ENCODE measurements at regions not wholly inside any gene's neighbourhood (a gene's known extent, or its start where the extent isn't known, plus 50 kb on each side); places are given as distances from the start of the nearest gene placed in this dataset.

DNA sequence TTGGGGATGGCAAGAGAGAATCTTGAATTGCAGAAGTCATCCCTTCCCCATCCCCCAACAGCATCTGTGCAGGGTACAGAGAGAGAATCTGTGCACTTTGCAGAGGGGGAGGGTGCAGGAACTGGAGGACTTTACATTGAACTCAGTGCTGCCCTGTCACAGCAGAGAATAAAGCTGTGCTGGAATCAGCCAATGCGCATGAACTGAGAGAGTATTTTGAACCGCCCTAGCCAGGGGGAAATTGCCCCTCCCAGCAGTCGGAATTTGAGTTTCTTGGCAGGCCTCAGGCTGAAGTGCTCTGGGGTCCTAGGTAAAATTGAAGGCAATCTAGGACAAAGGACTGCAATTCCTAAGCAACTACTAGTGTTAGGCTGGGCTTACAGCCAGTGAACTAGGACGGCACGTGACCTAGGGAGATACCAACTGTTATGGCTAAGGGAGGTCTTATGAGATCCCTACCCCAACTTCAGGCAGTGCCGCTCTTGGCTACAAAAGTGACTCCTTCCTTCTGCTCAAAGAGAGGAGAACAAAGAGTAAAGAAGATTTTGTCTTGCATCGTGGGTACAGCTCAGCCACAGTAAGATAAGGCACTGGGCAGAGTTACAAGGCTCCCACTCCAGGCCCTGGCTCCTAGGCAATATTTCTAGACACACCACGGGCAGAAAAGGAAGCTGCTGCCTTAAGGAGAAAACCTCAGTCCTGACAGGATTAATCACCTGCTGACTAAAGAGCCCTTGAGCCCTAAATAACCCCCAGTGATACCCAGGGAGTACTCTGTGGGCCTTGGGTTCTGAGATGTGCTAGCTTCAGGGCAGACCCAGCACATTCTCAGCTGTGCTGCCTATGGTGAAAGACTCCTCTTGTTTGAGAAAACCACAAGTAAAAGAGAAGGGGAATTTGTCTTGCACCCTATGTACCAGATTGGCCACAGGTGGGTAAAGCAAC is 300.5 kb upstream of the ALCAM start:
- H3K4me3 ChIP-seq (replicated peaks; ENCODE audit: low read depth, low read length), result no peak overlapping the region
- no peak for TF ChIP-seq CTCF (IDR thresholded peaks at IDR 0.05; ENCODE audit: low read depth, low read length, missing control alignments)
- no peak for DNase-seq (ENCODE audit: extremely low read depth, low read depth)

DNA sequence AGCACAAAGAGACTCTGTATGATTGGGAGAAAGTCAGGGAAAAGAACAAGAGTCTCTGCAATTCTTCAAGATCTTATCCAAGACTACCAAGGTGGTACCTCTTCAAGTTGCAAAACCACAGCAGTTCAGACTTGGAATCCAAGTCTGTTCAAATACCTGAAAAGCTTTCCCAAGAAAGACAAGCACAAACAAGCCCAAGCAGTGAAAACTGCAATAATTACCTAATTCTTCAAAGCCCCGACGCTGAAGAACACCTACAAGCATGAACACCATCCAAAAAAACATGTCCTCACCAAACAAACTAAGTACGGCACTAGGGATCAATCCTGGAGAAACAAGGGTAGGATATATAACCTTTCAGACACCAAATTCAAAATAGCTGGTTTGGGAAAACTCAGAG is 299.3 kb upstream of the ALCAM start:
- H3K4me3 ChIP-seq (replicated peaks; ENCODE audit: low read depth, low read length), result no peak overlapping the region
- TF ChIP-seq CTCF (IDR thresholded peaks at IDR 0.05; ENCODE audit: low read depth, low read length, missing control alignments), result no peak
- no peak for DNase-seq (ENCODE audit: extremely low read depth, low read depth)

- DNase-seq (ENCODE audit: extremely low read depth, low read depth), result no peak
- no peak overlapping the region for H3K4me3 ChIP-seq (replicated peaks; ENCODE audit: low read depth, low read length)
- no peak for TF ChIP-seq CTCF (IDR thresholded peaks at IDR 0.05; ENCODE audit: low read depth, low read length, missing control alignments)
Measured at GRCh38 chr3:105077060-105077822, 289.5 kb upstream of the ALCAM start.

DNA sequence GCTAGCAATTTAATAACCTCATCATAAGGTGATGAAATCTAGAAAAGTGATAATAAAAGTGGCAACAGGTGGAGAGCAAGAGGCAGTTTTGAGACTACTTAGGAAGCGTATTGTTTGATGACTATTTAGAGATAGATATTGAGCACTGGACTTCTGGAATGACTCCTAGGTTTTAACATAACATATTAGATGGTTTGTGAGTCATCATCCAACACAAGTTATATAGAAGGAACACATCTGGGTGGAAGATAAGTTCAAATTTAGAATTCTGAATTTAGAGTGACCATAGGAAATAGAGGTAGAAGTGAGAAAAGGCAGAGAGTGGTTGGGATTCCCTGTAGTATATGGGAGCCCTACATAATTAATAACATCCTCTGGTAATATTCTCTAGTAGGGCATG is 282.8 kb upstream of the ALCAM start:
- no peak for DNase-seq (ENCODE audit: extremely low read depth, low read depth)
- no peak for TF ChIP-seq CTCF (IDR thresholded peaks at IDR 0.05; ENCODE audit: low read depth, low read length, missing control alignments)
- no peak overlapping the region for H3K4me3 ChIP-seq (replicated peaks; ENCODE audit: low read depth, low read length)

DNA sequence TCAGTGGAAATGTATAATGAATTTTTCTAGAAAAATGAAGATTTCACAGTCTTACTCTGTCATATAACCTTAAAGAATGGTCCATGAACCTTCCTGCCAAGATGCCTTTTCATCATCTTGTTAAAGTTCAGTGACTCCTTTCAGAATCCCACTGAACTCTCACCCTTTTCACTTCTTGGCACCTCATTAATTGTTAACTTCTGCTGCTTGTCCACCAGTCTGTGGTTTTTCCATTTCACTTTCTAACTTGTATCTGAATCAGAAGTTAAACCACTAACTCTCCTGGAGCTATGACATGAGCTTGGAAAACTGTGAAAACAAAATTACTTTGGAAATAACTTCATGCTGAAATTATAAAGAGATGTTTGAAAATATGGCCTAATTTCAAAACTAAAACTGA is 281.2 kb upstream of the ALCAM start:
- no peak overlapping the region for H3K4me3 ChIP-seq (replicated peaks; ENCODE audit: low read depth, low read length)
- DNase-seq (ENCODE audit: extremely low read depth, low read depth), result no peak
- TF ChIP-seq CTCF (IDR thresholded peaks at IDR 0.05; ENCODE audit: low read depth, low read length, missing control alignments), result no peak

GRCh38 chr3:105093371-105094252 is 273.1 kb upstream of the ALCAM start:
- no peak overlapping the region for H3K4me3 ChIP-seq (replicated peaks; ENCODE audit: low read depth, low read length)
- TF ChIP-seq CTCF (IDR thresholded peaks at IDR 0.05; ENCODE audit: low read depth, low read length, missing control alignments), result no peak
- DNase-seq (ENCODE audit: extremely low read depth, low read depth), result no peak

All from HFF-Myc (cell line).